ENCODE measurements at regions not wholly inside any gene's neighbourhood (a gene's known extent, or its start where the extent isn't known, plus 50 kb on each side); places are given as distances from the start of the nearest gene placed in this dataset.

GRCh38 chr6:96465321-96465903 is 56.2 kb upstream of the UFL1 start:
- 2% methylated on average over 3 of the region's 3 CpGs for WGBS (ENCODE audit: insufficient coverage, low coverage, missing lambda C conversion rate)
- H3K27me3 ChIP-seq (ENCODE audit: control insufficient read depth in 2 of 2, insufficient read depth in 2 of 2, low read length in 2 of 2) = no peaks in the 10 kb centered on the region
- no peak overlapping the region for H3K4me3 ChIP-seq
- H2AFZ ChIP-seq (ENCODE audit: low read depth, low read length) = no peak overlapping the region
- H3K9me3 ChIP-seq (replicated peaks; ENCODE audit: control insufficient read depth, insufficient read depth, low read depth, low read length) = no peaks in the 10 kb centered on the region
- no TSS peak for BruUV-seq (replicated peaks)
- no peak overlapping the region for H3K4me2 ChIP-seq (ENCODE audit: insufficient read depth, low read length)
- H3K9me1 ChIP-seq (ENCODE audit: control insufficient read depth, insufficient read depth, low read length) = no peaks in the 10 kb centered on the region
- POLR2A ChIA-PET = no interaction called here
- H3K27ac ChIP-seq (ENCODE audit: extremely low read depth, low read depth, low read length) = no peak overlapping the region
- no peak for ATAC-seq
- H4K20me1 ChIP-seq (replicated peaks; ENCODE audit: control insufficient read depth, insufficient read depth, low read length) = no peaks in the 10 kb centered on the region
- intact Hi-C loops (cut with micrococcal nuclease) (no loop called here), in situ Hi-C loops (cut with MboI) (no loop called here)
- no peaks in the 10 kb centered on the region for H3K4me1 ChIP-seq (replicated peaks in 1 of 2; ENCODE audit: control insufficient read depth in 2 of 2, insufficient read depth in 2 of 2, low read length in 2 of 2)
- no peak for DNase-seq (ENCODE audit: extremely low read depth in 1 of 4, low spot score in 3 of 4)
- no peaks in the 10 kb centered on the region for H3K36me3 ChIP-seq (ENCODE audit: control insufficient read depth, insufficient read depth, low read length)
- CTCF ChIA-PET (ENCODE audit: low intra/inter-chr PET ratio) = no interaction called here
- H3K79me2 ChIP-seq (ENCODE audit: control insufficient read depth, insufficient read depth, low read length) = no peaks in the 10 kb centered on the region
- H3K9ac ChIP-seq (ENCODE audit: insufficient read depth in 1 of 2, low read depth in 2 of 2, low read length in 2 of 2) = no peak overlapping the region
- no peak for FAIRE-seq
- TF ChIP-seq, protein P1, sequence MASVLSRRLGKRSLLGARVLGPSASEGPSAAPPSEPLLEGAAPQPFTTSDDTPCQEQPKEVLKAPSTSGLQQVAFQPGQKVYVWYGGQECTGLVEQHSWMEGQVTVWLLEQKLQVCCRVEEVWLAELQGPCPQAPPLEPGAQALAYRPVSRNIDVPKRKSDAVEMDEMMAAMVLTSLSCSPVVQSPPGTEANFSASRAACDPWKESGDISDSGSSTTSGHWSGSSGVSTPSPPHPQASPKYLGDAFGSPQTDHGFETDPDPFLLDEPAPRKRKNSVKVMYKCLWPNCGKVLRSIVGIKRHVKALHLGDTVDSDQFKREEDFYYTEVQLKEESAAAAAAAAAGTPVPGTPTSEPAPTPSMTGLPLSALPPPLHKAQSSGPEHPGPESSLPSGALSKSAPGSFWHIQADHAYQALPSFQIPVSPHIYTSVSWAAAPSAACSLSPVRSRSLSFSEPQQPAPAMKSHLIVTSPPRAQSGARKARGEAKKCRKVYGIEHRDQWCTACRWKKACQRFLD (CRISPR knock-in tag; IDR thresholded peaks at IDR 0.05) = no peak
- TF ChIP-seq MTA1 (IDR thresholded peaks at IDR 0.05; ENCODE audit: borderline replicate concordance) = no peak
- TF ChIP-seq NCOA2 (IDR thresholded peaks at IDR 0.05; ENCODE audit: partially characterized antibody in 2 of 2) = no peak
- no peak for TF ChIP-seq NONO (IDR thresholded peaks at IDR 0.05; ENCODE audit: low read depth in 2 of 2, low read length in 1 of 2)
- TF ChIP-seq HNRNPLL (IDR thresholded peaks at IDR 0.05; ENCODE audit: low read depth, low read length, poor library complexity, severe bottlenecking) = no peak
- no peak for TF ChIP-seq ZBTB33 (CRISPR knock-in tag; IDR thresholded peaks at IDR 0.05)
- TF ChIP-seq ZNF253 (CRISPR knock-in tag; conservative IDR thresholded peaks at IDR 0.05) = no peak
- no peak for TF ChIP-seq SFPQ (IDR thresholded peaks at IDR 0.05; ENCODE audit: low read depth, low read length)
- no peak for TF ChIP-seq RBFOX2 (IDR thresholded peaks at IDR 0.05; ENCODE audit: low read depth, low read length)
- TF ChIP-seq MCM5 (IDR thresholded peaks at IDR 0.05; ENCODE audit: low read depth) = no peak
